Endothelial cell (in vitro differentiated cells): ENCODE measurements at regions not wholly inside any gene's neighbourhood (a gene's known extent, or its start where the extent isn't known, plus 50 kb on each side); places are given as distances from the start of the nearest gene placed in this dataset.

Experiments used
- DNase-seq: peaks from one replicate; pipeline ENCODE4 v3.0.0; 2021; ENCODE audit warnings: low spot score
- H3K27ac Mint-ChIP-seq: one replicate; pipeline ENCODE4 v1.8.0; 2021; ENCODE audit warnings: mixed read lengths, inconsistent platforms; ENCODE audit not compliant: unreplicated experiment
- H3K27me3 Mint-ChIP-seq: one replicate; pipeline ENCODE4 v1.8.0; 2021; ENCODE audit warnings: mild to moderate bottlenecking, moderate library complexity, mixed read lengths, inconsistent platforms; ENCODE audit not compliant: unreplicated experiment
- H3K36me3 Mint-ChIP-seq: one replicate; pipeline ENCODE4 v1.8.0; 2021; ENCODE audit warnings: mild to moderate bottlenecking, low read depth, mixed read lengths, inconsistent platforms; ENCODE audit not compliant: unreplicated experiment
- H3K4me1 Mint-ChIP-seq: one replicate; pipeline ENCODE4 v1.8.0; 2021; ENCODE audit warnings: mild to moderate bottlenecking, mixed read lengths, inconsistent platforms; ENCODE audit not compliant: unreplicated experiment
- H3K4me3 Mint-ChIP-seq: one replicate; pipeline ENCODE4 v1.8.0; 2021; ENCODE audit warnings: mild to moderate bottlenecking, mixed read lengths, inconsistent platforms; ENCODE audit not compliant: unreplicated experiment
- H3K9me3 Mint-ChIP-seq: one replicate; pipeline ENCODE4 v1.8.0; 2021; ENCODE audit warnings: mixed read lengths, inconsistent platforms; ENCODE audit not compliant: unreplicated experiment
- CTCF ChIP-seq: fragments of 200-600 bp; sonication (generic); IDR thresholded peaks from one replicate; pipeline ENCODE4 v1.5.0; 2021; ENCODE audit warnings: antibody characterized with exemption; ENCODE audit not compliant: unreplicated experiment

GRCh38 chr20:62587757-62588402, 54.4 kb upstream of the SLCO4A1 start:
- Mint-ChIP-seq H3K27me3 (peaks cover 7% of the 10 kb centered on the region), H3K4me3 (no peak overlapping the region), H3K27ac (no peak overlapping the region), H3K4me1 (no peaks in the 10 kb centered on the region), H3K36me3 (peaks cover 3% of the 10 kb centered on the region), H3K9me3 (no peaks in the 10 kb centered on the region)
- peak; percentile 33 for DNase-seq
- no peak for TF ChIP-seq CTCF

- H3K27me3 Mint-ChIP-seq = peaks cover 7% of the 10 kb centered on the region
- H3K27ac Mint-ChIP-seq = no peak overlapping the region
- DNase-seq = no peak
- no peak overlapping the region for H3K4me3 Mint-ChIP-seq
- no peaks in the 10 kb centered on the region for H3K9me3 Mint-ChIP-seq
- no peaks in the 10 kb centered on the region for H3K36me3 Mint-ChIP-seq
- TF ChIP-seq CTCF = no peak
- H3K4me1 Mint-ChIP-seq = no peaks in the 10 kb centered on the region
Observed at GRCh38 chr20:62588458-62589149, 53.7 kb upstream of the SLCO4A1 start.

DNA sequence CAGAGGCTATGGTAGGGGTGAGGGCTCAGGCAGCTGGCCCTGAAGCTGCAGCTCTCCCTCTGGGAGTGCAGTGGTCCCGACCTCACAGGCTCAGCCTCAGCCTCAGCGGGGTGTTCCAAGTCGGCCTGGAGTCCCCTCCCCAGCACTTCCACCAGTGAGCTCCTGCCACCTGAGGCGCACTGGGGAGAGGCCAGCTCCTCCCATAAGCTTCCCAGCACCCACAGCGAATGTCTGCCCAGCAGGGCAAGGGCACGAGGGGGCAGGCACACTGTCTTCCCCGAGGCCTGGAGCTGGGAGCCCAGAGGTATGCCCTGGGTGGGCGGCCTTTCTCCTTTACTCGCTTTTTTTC, 53.2 kb upstream of the SLCO4A1 start:
- Mint-ChIP-seq H3K4me3 (no peak overlapping the region), H3K36me3 (no peaks in the 10 kb centered on the region), H3K9me3 (no peaks in the 10 kb centered on the region), H3K27ac (no peak overlapping the region), H3K27me3 (peaks cover 7% of the 10 kb centered on the region), H3K4me1 (no peaks in the 10 kb centered on the region)
- no peak for TF ChIP-seq CTCF
- no peak for DNase-seq

DNA sequence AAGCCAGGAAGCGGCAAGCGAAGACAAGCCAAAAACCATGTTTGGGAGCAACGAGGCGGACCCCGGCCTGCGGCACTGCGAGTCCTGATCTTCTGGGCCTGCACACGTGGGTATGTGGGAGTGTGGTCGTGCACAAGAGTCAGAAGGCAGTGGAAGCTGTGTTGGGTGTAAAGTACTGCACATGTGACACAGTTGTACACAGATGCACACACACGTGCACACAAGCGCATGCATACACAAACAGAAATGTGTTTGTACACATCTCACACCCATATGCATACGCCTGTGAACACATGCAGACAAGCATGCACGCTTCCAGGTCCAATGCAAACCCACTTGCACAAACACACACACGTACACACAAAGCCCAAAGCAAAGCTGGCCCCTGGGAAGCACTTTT, 52.6 kb upstream of the SLCO4A1 start:
- no peak for TF ChIP-seq CTCF
- Mint-ChIP-seq H3K9me3 (no peaks in the 10 kb centered on the region), H3K27me3 (peaks cover 7% of the 10 kb centered on the region), H3K36me3 (no peaks in the 10 kb centered on the region), H3K27ac (no peak overlapping the region), H3K4me3 (no peak overlapping the region), H3K4me1 (no peaks in the 10 kb centered on the region)
- DNase-seq = no peak
